DND-41 (cell line): ENCODE measurements at regions not wholly inside any gene's neighbourhood (a gene's known extent, or its start where the extent isn't known, plus 50 kb on each side); places are given as distances from the start of the nearest gene placed in this dataset.

ENCODE experiments used
- ATAC-seq: fragments of 200-7000 bp; cut with Tn5 transposase; 3 replicates; pipeline ENCODE4 v1.9.1; 2021; ENCODE audit warnings: low read depth; ENCODE audit not compliant: insufficient read depth
- DNase-seq: peaks from one replicate; pipeline ENCODE4 v3.0.0-alpha.2; 2020
- H2AFZ ChIP-seq: 2 replicates; pipeline ENCODE4 v1.6.0; 2012; ENCODE audit warnings: low read depth, low read length
- H3K27ac ChIP-seq: 2 replicates; pipeline ENCODE4 v1.5.1; 2012; ENCODE audit warnings: low read length, inconsistent platforms
- H3K27me3 ChIP-seq: fragments of 200-600 bp; sonication (generic); 2 replicates; pipeline ENCODE4 v1.6.0; 2012; ENCODE audit warnings: low read length, mild to moderate bottlenecking, inconsistent platforms; ENCODE audit not compliant: insufficient read depth, poor library complexity
- H3K36me3 ChIP-seq: 2 replicates; pipeline ENCODE4 v1.5.1; 2012; ENCODE audit warnings: low read length, inconsistent platforms; ENCODE audit not compliant: insufficient read depth
- H3K4me1 ChIP-seq: 2 replicates; pipeline ENCODE4 v1.5.1; 2012; ENCODE audit warnings: mild to moderate bottlenecking, low read length; ENCODE audit not compliant: insufficient read depth
- H3K4me2 ChIP-seq: 2 replicates; pipeline ENCODE4 v1.6.0; 2012; ENCODE audit warnings: mild to moderate bottlenecking, moderate library complexity, low read length, inconsistent platforms; ENCODE audit not compliant: insufficient read depth
- H3K4me3 ChIP-seq, 2 experiments: fragments of 200-600 bp in 1 of 2; shearing (Covaris generic) in 1 of 2; 2 replicates each; pipeline ENCODE4 v1.5.1; 2012 to 2016; ENCODE audit warnings: inconsistent platforms in 2 of 2, low read length in 2 of 2, mild to moderate bottlenecking in 2 of 2, low read depth in 1 of 2, moderate library complexity in 1 of 2
- H3K79me2 ChIP-seq: 2 replicates; pipeline ENCODE4 v1.6.0; 2012; ENCODE audit warnings: low read length, inconsistent platforms; ENCODE audit not compliant: insufficient read depth
- H3K9ac ChIP-seq: 2 replicates; pipeline ENCODE4 v1.6.0; 2012; ENCODE audit warnings: low read depth, mild to moderate bottlenecking, inconsistent platforms, low read length, moderate library complexity
- H3K9me3 ChIP-seq: 2 replicates; pipeline ENCODE4 v1.5.1; 2012; ENCODE audit warnings: low read length, moderate library complexity, mild to moderate bottlenecking, inconsistent platforms; ENCODE audit not compliant: insufficient read depth, severe bottlenecking
- H4K20me1 ChIP-seq: 2 replicates; pipeline ENCODE4 v1.6.0; 2012; ENCODE audit warnings: low read length; ENCODE audit not compliant: insufficient read depth
- EZH2 ChIP-seq: IDR thresholded peaks from 3 replicates; pipeline ENCODE4 v1.6.1; 2012; ENCODE audit warnings: borderline replicate concordance, low read depth, mild to moderate bottlenecking, moderate library complexity, low read length, inconsistent platforms; ENCODE audit not compliant: severe bottlenecking
- TF ChIP-seq, protein P1 (sequence below): IDR thresholded peaks from 2 replicates; pipeline ENCODE4 v1.5.1; 2012; ENCODE audit warnings: borderline replicate concordance, low read length, moderate library complexity, mild to moderate bottlenecking; ENCODE audit not compliant: poor library complexity, severe bottlenecking; ENCODE audit errors: extremely low read depth

GRCh38 chr3:64905906-64906410 is 218.2 kb upstream of the ADAMTS9 start:
- H2AFZ ChIP-seq: no peak overlapping the region

DNA sequence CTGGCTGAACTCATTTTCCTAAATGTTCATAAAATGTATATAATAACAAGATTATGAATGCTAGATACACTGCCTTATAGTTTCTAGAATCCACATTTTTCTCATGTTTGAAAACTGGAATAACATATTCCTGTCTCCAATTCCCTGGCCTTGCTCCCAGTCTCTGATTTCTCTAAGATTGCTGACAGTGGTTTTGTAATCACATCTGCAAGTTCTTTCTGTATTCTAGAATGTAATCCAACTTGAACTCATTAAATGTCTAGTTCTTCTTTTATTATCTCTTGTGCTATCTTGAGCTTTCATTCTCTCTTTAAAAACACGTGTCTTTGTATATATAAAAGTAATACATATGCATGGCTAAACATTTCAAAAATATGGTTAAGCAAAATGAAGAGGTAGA is 215.2 kb upstream of the ADAMTS9 start:
- Histone ChIP-seq H3K9me3 (no peaks in the 10 kb centered on the region), H3K4me2 (no peak overlapping the region), H3K9ac (no peak overlapping the region), H4K20me1 (no peaks in the 10 kb centered on the region), H3K79me2 (no peaks in the 10 kb centered on the region), H3K4me1 (no peaks in the 10 kb centered on the region), H3K27me3 (no peaks in the 10 kb centered on the region), H3K36me3 (no peaks in the 10 kb centered on the region), H3K27ac (no peak overlapping the region), H3K4me3 (no peak overlapping the region), H2AFZ (no peak overlapping the region)
- ATAC-seq (no peak), DNase-seq (no peak)
- TF ChIP-seq, protein P1, sequence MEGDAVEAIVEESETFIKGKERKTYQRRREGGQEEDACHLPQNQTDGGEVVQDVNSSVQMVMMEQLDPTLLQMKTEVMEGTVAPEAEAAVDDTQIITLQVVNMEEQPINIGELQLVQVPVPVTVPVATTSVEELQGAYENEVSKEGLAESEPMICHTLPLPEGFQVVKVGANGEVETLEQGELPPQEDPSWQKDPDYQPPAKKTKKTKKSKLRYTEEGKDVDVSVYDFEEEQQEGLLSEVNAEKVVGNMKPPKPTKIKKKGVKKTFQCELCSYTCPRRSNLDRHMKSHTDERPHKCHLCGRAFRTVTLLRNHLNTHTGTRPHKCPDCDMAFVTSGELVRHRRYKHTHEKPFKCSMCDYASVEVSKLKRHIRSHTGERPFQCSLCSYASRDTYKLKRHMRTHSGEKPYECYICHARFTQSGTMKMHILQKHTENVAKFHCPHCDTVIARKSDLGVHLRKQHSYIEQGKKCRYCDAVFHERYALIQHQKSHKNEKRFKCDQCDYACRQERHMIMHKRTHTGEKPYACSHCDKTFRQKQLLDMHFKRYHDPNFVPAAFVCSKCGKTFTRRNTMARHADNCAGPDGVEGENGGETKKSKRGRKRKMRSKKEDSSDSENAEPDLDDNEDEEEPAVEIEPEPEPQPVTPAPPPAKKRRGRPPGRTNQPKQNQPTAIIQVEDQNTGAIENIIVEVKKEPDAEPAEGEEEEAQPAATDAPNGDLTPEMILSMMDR: no peak
- no peak for TF ChIP-seq EZH2

More at GRCh38 chr3:64905906-64906410, 218.2 kb upstream of the ADAMTS9 start:
- no peaks in the 10 kb centered on the region for H3K36me3 ChIP-seq
- H3K79me2 ChIP-seq: no peaks in the 10 kb centered on the region
- no peak for TF ChIP-seq EZH2
- TF ChIP-seq, protein P1: no peak
- no peaks in the 10 kb centered on the region for H4K20me1 ChIP-seq
- no peaks in the 10 kb centered on the region for H3K4me1 ChIP-seq
- H3K4me2 ChIP-seq: no peak overlapping the region
- no peaks in the 10 kb centered on the region for H3K27me3 ChIP-seq
- no peak overlapping the region for H3K27ac ChIP-seq
- H3K4me3 ChIP-seq: no peak overlapping the region
- DNase-seq (no peak), ATAC-seq (no peak)
- no peaks in the 10 kb centered on the region for H3K9me3 ChIP-seq
- no peak overlapping the region for H3K9ac ChIP-seq

- DNase-seq: no peak
- H3K27ac ChIP-seq: no peak overlapping the region
Measured at GRCh38 chr3:64901986-64902516, 214.3 kb upstream of the ADAMTS9 start.

More at GRCh38 chr3:64901986-64902516, 214.3 kb upstream of the ADAMTS9 start:
- H3K79me2 ChIP-seq: no peaks in the 10 kb centered on the region
- no peak overlapping the region for H3K4me2 ChIP-seq
- H3K27me3 ChIP-seq: no peaks in the 10 kb centered on the region
- H3K9me3 ChIP-seq: no peaks in the 10 kb centered on the region
- no peaks in the 10 kb centered on the region for H3K4me1 ChIP-seq
- no peak overlapping the region for H3K4me3 ChIP-seq
- H4K20me1 ChIP-seq: no peaks in the 10 kb centered on the region
- no peak for ATAC-seq
- H2AFZ ChIP-seq: no peak overlapping the region
- no peak for TF ChIP-seq EZH2
- TF ChIP-seq, protein P1: no peak
- H3K9ac ChIP-seq: no peak overlapping the region
- no peaks in the 10 kb centered on the region for H3K36me3 ChIP-seq
